ENCODE measurements at regions not wholly inside any gene's neighbourhood (a gene's known extent, or its start where the extent isn't known, plus 50 kb on each side); places are given as distances from the start of the nearest gene placed in this dataset.
A peak's percentile ranks its signal among the peaks of the same experiment; 100 is the strongest.

DNA sequence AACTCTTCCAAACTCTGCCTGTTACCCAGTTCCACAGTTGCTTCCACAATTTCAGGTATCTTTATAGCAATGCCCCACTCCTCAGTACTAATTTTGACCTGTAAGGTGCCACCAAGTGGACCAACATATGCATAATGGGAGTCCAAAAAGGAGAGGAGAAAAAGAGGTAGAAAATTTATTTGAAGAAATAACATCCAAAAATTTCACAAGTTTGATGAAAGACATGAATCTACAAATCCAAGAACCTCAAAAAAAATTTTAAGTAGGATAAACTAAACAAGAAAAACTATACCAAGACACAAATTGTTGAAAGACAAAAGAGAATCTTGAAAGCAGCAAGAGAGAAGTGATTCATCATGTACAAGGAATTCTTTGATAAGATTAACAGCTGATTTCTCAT, 79.8 kb downstream of the BARX1 start:
- Histone ChIP-seq H3K36me3 (ENCODE audit: control insufficient read depth in 2 of 2, insufficient read depth in 2 of 2, low read length in 2 of 2) (no peaks in the 10 kb centered on the region), H3K27ac (ENCODE audit: low read length) (no peak overlapping the region), H3K4me1 (ENCODE audit: control insufficient read depth, insufficient read depth, low read length) (no peaks in the 10 kb centered on the region), H3K9ac (ENCODE audit: low read length in 2 of 2) (no peak overlapping the region), H3K9me3 (ENCODE audit: control insufficient read depth in 2 of 2, low read length in 2 of 2) (peaks cover 7 to 13% of the 10 kb centered on the region in 2 donors), H3K4me3 (ENCODE audit: low read length in 2 of 2) (no peak overlapping the region), H3K27me3 (ENCODE audit: control insufficient read depth in 1 of 2, insufficient read depth in 2 of 2, low read length in 2 of 2) (no peaks in the 10 kb centered on the region)

DNA sequence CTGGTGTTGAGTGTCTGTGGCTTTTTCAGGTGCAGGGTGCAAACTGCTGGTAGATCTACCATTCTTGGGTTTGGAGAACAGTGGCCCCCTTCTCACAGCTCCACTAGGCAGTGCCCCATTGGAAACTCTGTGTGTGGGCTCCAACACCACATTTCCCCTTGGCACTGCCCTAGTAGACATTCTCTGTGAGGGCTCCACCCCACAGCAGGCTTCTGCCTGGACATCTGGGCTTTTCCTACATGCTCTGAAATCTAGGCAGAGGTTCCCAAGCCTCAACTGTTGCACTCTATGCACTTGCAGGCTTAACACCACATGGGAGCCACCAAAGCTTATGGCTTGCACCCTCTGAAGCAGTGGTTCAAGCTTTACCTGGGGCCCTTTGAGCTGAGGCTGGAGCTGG, 80.9 kb downstream of the BARX1 start:
- Histone ChIP-seq H3K36me3 (ENCODE audit: control insufficient read depth in 2 of 2, insufficient read depth in 2 of 2, low read length in 2 of 2) (no peaks in the 10 kb centered on the region), H3K9ac (ENCODE audit: low read length in 2 of 2) (no peak overlapping the region), H3K4me1 (ENCODE audit: control insufficient read depth, insufficient read depth, low read length) (no peaks in the 10 kb centered on the region), H3K9me3 (ENCODE audit: control insufficient read depth in 2 of 2, low read length in 2 of 2) (peaks cover 7 to 13% of the 10 kb centered on the region in 2 donors), H3K27ac (ENCODE audit: low read length) (no peak overlapping the region), H3K4me3 (ENCODE audit: low read length in 2 of 2) (no peak overlapping the region), H3K27me3 (ENCODE audit: control insufficient read depth in 1 of 2, insufficient read depth in 2 of 2, low read length in 2 of 2) (no peaks in the 10 kb centered on the region)

- H3K27me3 ChIP-seq (ENCODE audit: control insufficient read depth in 1 of 2, insufficient read depth in 2 of 2, low read length in 2 of 2): no peaks in the 10 kb centered on the region
- H3K9ac ChIP-seq (ENCODE audit: low read length in 2 of 2): no peak overlapping the region
- H3K36me3 ChIP-seq (ENCODE audit: control insufficient read depth in 2 of 2, insufficient read depth in 2 of 2, low read length in 2 of 2): no peaks in the 10 kb centered on the region
- no peaks in the 10 kb centered on the region for H3K4me1 ChIP-seq (ENCODE audit: control insufficient read depth, insufficient read depth, low read length)
- H3K4me3 ChIP-seq (ENCODE audit: low read length in 2 of 2): no peak overlapping the region
- peaks cover 7 to 13% of the 10 kb centered on the region in 2 donors for H3K9me3 ChIP-seq (ENCODE audit: control insufficient read depth in 2 of 2, low read length in 2 of 2)
- H3K27ac ChIP-seq (ENCODE audit: low read length): no peak overlapping the region
Observed at GRCh38 chr9:93871286-93871685, 83.9 kb downstream of the BARX1 start.

GRCh38 chr9:93869863-93870262, 85.3 kb downstream of the BARX1 start:
- Histone ChIP-seq H3K9ac (ENCODE audit: low read length in 2 of 2) (no peak overlapping the region), H3K9me3 (ENCODE audit: control insufficient read depth in 2 of 2, low read length in 2 of 2) (peaks cover 3 to 6% of the 10 kb centered on the region in 2 donors), H3K27me3 (ENCODE audit: control insufficient read depth in 1 of 2, insufficient read depth in 2 of 2, low read length in 2 of 2) (no peaks in the 10 kb centered on the region), H3K36me3 (ENCODE audit: control insufficient read depth in 2 of 2, insufficient read depth in 2 of 2, low read length in 2 of 2) (no peaks in the 10 kb centered on the region), H3K4me3 (ENCODE audit: low read length in 2 of 2) (no peak overlapping the region), H3K4me1 (ENCODE audit: control insufficient read depth, insufficient read depth, low read length) (no peaks in the 10 kb centered on the region), H3K27ac (ENCODE audit: low read length) (no peak overlapping the region)

- Histone ChIP-seq H3K4me1 (ENCODE audit: control insufficient read depth, insufficient read depth, low read length) (peaks cover 6% of the 10 kb centered on the region), H3K36me3 (ENCODE audit: control insufficient read depth in 2 of 2, insufficient read depth in 2 of 2, low read length in 2 of 2) (no peaks in the 10 kb centered on the region), H3K27me3 (ENCODE audit: control insufficient read depth in 1 of 2, insufficient read depth in 2 of 2, low read length in 2 of 2) (no peaks in the 10 kb centered on the region), H3K9me3 (ENCODE audit: control insufficient read depth in 2 of 2, low read length in 2 of 2) (no peaks in the 10 kb centered on the region), H3K27ac (ENCODE audit: low read length) (no peak overlapping the region), H3K4me3 (ENCODE audit: low read length in 2 of 2) (no peak overlapping the region), H3K9ac (ENCODE audit: low read length in 2 of 2) (no peak overlapping the region)
Observed at GRCh38 chr9:93869088-93869487, 86.1 kb downstream of the BARX1 start.

GRCh38 chr9:93865716-93866115, 89.4 kb downstream of the BARX1 start:
- no peaks in the 10 kb centered on the region for H3K36me3 ChIP-seq (ENCODE audit: control insufficient read depth in 2 of 2, insufficient read depth in 2 of 2, low read length in 2 of 2)
- H3K9me3 ChIP-seq (ENCODE audit: control insufficient read depth in 2 of 2, low read length in 2 of 2): no peaks in the 10 kb centered on the region
- no peak overlapping the region for H3K4me3 ChIP-seq (ENCODE audit: low read length in 2 of 2)
- H3K27me3 ChIP-seq (ENCODE audit: control insufficient read depth in 1 of 2, insufficient read depth in 2 of 2, low read length in 2 of 2): no peaks in the 10 kb centered on the region
- H3K27ac ChIP-seq (ENCODE audit: low read length): no peak overlapping the region
- H3K9ac ChIP-seq (ENCODE audit: low read length in 2 of 2): no peak overlapping the region
- peaks cover 20% of the 10 kb centered on the region for H3K4me1 ChIP-seq (ENCODE audit: control insufficient read depth, insufficient read depth, low read length)

DNA sequence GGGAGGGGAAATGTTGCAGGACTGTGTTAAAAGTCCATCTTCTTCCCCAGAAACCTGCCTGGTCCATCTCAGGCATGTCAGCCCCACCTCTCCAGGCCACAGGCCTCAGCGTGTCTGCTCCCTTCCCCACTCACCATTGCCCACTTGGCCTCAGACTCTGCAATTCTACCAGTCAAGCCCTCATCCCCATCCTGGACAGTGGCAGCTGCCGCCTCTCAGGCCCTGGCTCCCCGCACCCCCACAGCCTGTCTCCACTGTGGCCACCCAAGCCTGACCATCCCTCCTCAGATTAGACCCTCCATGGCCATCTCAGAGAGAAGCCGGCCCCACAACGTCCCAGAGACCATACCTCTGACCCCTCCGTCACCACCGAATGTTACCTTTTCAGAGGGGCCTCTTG, 89.9 kb downstream of the BARX1 start:
- Histone ChIP-seq H3K4me1 (ENCODE audit: control insufficient read depth, insufficient read depth, low read length) (peaks cover 20% of the 10 kb centered on the region), H3K9ac (ENCODE audit: low read length in 2 of 2) (no peak overlapping the region), H3K36me3 (ENCODE audit: control insufficient read depth in 2 of 2, insufficient read depth in 2 of 2, low read length in 2 of 2) (no peaks in the 10 kb centered on the region), H3K9me3 (ENCODE audit: control insufficient read depth in 2 of 2, low read length in 2 of 2) (no peaks in the 10 kb centered on the region), H3K27ac (ENCODE audit: low read length) (no peak overlapping the region), H3K27me3 (ENCODE audit: control insufficient read depth in 1 of 2, insufficient read depth in 2 of 2, low read length in 2 of 2) (no peaks in the 10 kb centered on the region), H3K4me3 (ENCODE audit: low read length in 2 of 2) (no peak overlapping the region)

GRCh38 chr9:93864840-93865239, 90.3 kb downstream of the BARX1 start:
- peaks cover 20% of the 10 kb centered on the region for H3K4me1 ChIP-seq (ENCODE audit: control insufficient read depth, insufficient read depth, low read length)
- no peaks in the 10 kb centered on the region for H3K9me3 ChIP-seq (ENCODE audit: control insufficient read depth in 2 of 2, low read length in 2 of 2)
- no peaks in the 10 kb centered on the region for H3K36me3 ChIP-seq (ENCODE audit: control insufficient read depth in 2 of 2, insufficient read depth in 2 of 2, low read length in 2 of 2)
- H3K4me3 ChIP-seq (ENCODE audit: low read length in 2 of 2): no peak overlapping the region
- no peaks in the 10 kb centered on the region for H3K27me3 ChIP-seq (ENCODE audit: control insufficient read depth in 1 of 2, insufficient read depth in 2 of 2, low read length in 2 of 2)
- H3K27ac ChIP-seq (ENCODE audit: low read length): peak overlapping the region; percentile 31
- no peak overlapping the region for H3K9ac ChIP-seq (ENCODE audit: low read length in 2 of 2)

- Histone ChIP-seq H3K27me3 (ENCODE audit: control insufficient read depth in 1 of 2, insufficient read depth in 2 of 2, low read length in 2 of 2) (no peaks in the 10 kb centered on the region), H3K9ac (ENCODE audit: low read length in 2 of 2) (no peak overlapping the region), H3K9me3 (ENCODE audit: control insufficient read depth in 2 of 2, low read length in 2 of 2) (no peaks in the 10 kb centered on the region), H3K36me3 (ENCODE audit: control insufficient read depth in 2 of 2, insufficient read depth in 2 of 2, low read length in 2 of 2) (no peaks in the 10 kb centered on the region), H3K4me1 (ENCODE audit: control insufficient read depth, insufficient read depth, low read length) (peaks cover 20% of the 10 kb centered on the region), H3K4me3 (ENCODE audit: low read length in 2 of 2) (peak overlapping the region in 1 of 2 donors; percentile 40), H3K27ac (ENCODE audit: low read length) (peak overlapping the region; percentile 31)
Observed at GRCh38 chr9:93864032-93864431, 91.1 kb downstream of the BARX1 start.

GRCh38 chr9:93862877-93863545, 92.1 kb downstream of the BARX1 start:
- no peak overlapping the region for H3K4me3 ChIP-seq (ENCODE audit: low read length in 2 of 2)
- no peaks in the 10 kb centered on the region for H3K27me3 ChIP-seq (ENCODE audit: control insufficient read depth in 1 of 2, insufficient read depth in 2 of 2, low read length in 2 of 2)
- no peak overlapping the region for H3K9ac ChIP-seq (ENCODE audit: low read length in 2 of 2)
- H3K36me3 ChIP-seq (ENCODE audit: control insufficient read depth in 2 of 2, insufficient read depth in 2 of 2, low read length in 2 of 2): no peaks in the 10 kb centered on the region
- H3K27ac ChIP-seq (ENCODE audit: low read length): no peak overlapping the region
- peaks cover 20% of the 10 kb centered on the region for H3K4me1 ChIP-seq (ENCODE audit: control insufficient read depth, insufficient read depth, low read length)
- H3K9me3 ChIP-seq (ENCODE audit: control insufficient read depth in 2 of 2, low read length in 2 of 2): no peaks in the 10 kb centered on the region

DNA sequence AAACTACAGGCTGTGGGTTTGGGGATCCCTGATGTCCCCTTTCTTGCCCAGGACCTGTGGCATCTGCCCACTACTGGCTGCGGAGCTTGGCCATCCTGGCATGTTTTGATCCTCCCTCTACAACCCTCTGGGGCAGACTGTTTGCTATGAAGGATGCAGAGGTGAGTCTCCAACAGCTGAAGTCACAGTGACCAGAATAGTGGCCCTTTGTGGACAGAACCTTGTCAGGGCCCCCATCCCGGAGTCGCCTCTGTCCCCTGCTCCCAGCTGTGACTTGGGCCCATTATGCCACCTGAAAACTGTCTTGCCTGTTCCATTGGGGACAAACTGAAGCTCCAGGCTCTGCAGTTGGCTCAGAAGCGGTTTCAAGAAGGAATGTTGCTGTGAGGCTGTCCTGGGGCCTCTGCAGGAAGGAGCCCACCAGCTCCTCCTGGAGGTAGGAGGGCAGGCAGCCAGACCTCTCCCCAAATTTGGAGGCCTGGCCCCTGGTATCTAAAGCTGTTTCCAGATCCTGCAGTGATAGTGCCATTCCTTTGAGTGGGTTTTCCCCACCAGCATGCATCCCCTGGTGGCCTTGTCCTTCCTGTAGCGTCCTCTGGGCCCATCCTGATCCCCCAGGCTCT, 93.3 kb downstream of the BARX1 start:
- no peaks in the 10 kb centered on the region for H3K9me3 ChIP-seq (ENCODE audit: control insufficient read depth in 2 of 2, low read length in 2 of 2)
- H3K27me3 ChIP-seq (ENCODE audit: control insufficient read depth in 1 of 2, insufficient read depth in 2 of 2, low read length in 2 of 2): no peaks in the 10 kb centered on the region
- H3K36me3 ChIP-seq (ENCODE audit: control insufficient read depth in 2 of 2, insufficient read depth in 2 of 2, low read length in 2 of 2): no peaks in the 10 kb centered on the region
- H3K27ac ChIP-seq (ENCODE audit: low read length): no peak overlapping the region
- peaks cover 26% of the 10 kb centered on the region for H3K4me1 ChIP-seq (ENCODE audit: control insufficient read depth, insufficient read depth, low read length)
- H3K9ac ChIP-seq (ENCODE audit: low read length in 2 of 2): no peak overlapping the region
- H3K4me3 ChIP-seq (ENCODE audit: low read length in 2 of 2): peak overlapping the region in 1 of 2 donors; percentile 37
